HepG2 (cell line): ENCODE measurements at regions not wholly inside any gene's neighbourhood (a gene's known extent, or its start where the extent isn't known, plus 50 kb on each side); places are given as distances from the start of the nearest gene placed in this dataset.
A peak's percentile ranks its signal among the peaks of the same experiment; 100 is the strongest.

Source experiments
- ATAC-seq: fragments of 200-7000 bp; cut with Tn5 transposase; 3 replicates; pipeline ENCODE4 v1.9.1; 2020; ENCODE audit warnings: mild to moderate bottlenecking, moderate library complexity
- BruUV-seq: library from RNA; stranded (reverse); fragments of 400-500 nt; replicated peaks from 2 replicates; lab custom pipeline; 2021; lab: Mats Ljungman, UMichigan
- CTCF ChIA-PET: fragments of 300-600 bp; formaldehyde crosslinking; extraction: SDS; loops from one replicate; lab custom pipeline; 2021; ENCODE audit warnings: low total read pairs, inconsistent platforms, low intra/inter-chr PET ratio; lab: Yijun Ruan, JAX
- POLR2A ChIA-PET: fragments of 350-600 bp; sonication (Branson Sonifier 250); formaldehyde crosslinking; loops from one replicate; lab custom pipeline; 2020; ENCODE audit warnings: antibody characterized with exemption, inconsistent platforms; lab: Yijun Ruan, JAX
- DNase-seq: peaks from one replicate; pipeline ENCODE4 v3.0.0-alpha.2; 2015; ENCODE audit warnings: low spot score
- FAIRE-seq: peaks from 3 replicates; lab custom pipeline; 2011; peaks lifted over from hg19 to GRCh38; lab: Jason Lieb, UNC
- H2AFZ ChIP-seq: one replicate; pipeline ENCODE4 v1.6.1; 2011; ENCODE audit warnings: low read length, inconsistent platforms
- H3K27ac ChIP-seq: fragments of 300-600 bp; 3 replicates; pipeline ENCODE4 v1.8.0; 2011; ENCODE audit warnings: mixed run types, mild to moderate bottlenecking, mixed read lengths, low read length, inconsistent platforms; ENCODE audit not compliant: insufficient read depth; ENCODE audit errors: extremely low read length
- H3K27me3 ChIP-seq, 2 experiments: fragments of 200-600 bp in 1 of 2; 2 replicates in 1 of 2; 3 replicates in 1 of 2; pipeline versions ENCODE4 v1.6.0 to v1.8.0; 2011; ENCODE audit warnings: low read length in 2 of 2, mild to moderate bottlenecking in 2 of 2, moderate library complexity in 2 of 2, inconsistent platforms in 1 of 2; ENCODE audit not compliant: insufficient read depth in 2 of 2, control insufficient read depth in 1 of 2
- H3K36me3 ChIP-seq, 2 experiments: fragments of 200-600 bp in 1 of 2; replicated peaks in 1 of 2; 2 replicates in 1 of 2; 3 replicates in 1 of 2; pipeline versions ENCODE4 v1.5.1 to v1.8.0; 2011; ENCODE audit warnings: low read length in 2 of 2, inconsistent platforms in 1 of 2; ENCODE audit not compliant: insufficient read depth in 2 of 2, control insufficient read depth in 1 of 2
- H3K4me1 ChIP-seq: 2 replicates; pipeline ENCODE4 v1.5.1; 2012; ENCODE audit warnings: low read length, inconsistent platforms; ENCODE audit not compliant: insufficient read depth
- H3K4me2 ChIP-seq: 2 replicates; pipeline ENCODE4 v1.6.0; 2011; ENCODE audit warnings: low read depth, low read length, inconsistent platforms
- H3K4me3 ChIP-seq, 3 experiments: fragments of 200-600 bp in 1 of 3; sonication (generic), shearing (Covaris generic) in 1 of 3; replicated peaks in 1 of 3; 2 replicates each; pipeline ENCODE4 v1.5.1; 2011 to 2016; ENCODE audit warnings: low read length in 3 of 3, inconsistent platforms in 2 of 3, low read depth in 2 of 3, mild to moderate bottlenecking in 2 of 3, control low read depth in 1 of 3, mixed read lengths in 1 of 3; ENCODE audit not compliant: insufficient read depth in 1 of 3
- H3K79me2 ChIP-seq: one replicate; pipeline ENCODE4 v1.6.1; 2011; ENCODE audit warnings: low read length, inconsistent platforms; ENCODE audit not compliant: insufficient read depth
- H3K9ac ChIP-seq: 2 replicates; pipeline ENCODE4 v1.6.0; 2011; ENCODE audit warnings: mild to moderate bottlenecking, low read depth, low read length, inconsistent platforms; ENCODE audit not compliant: insufficient read depth
- H3K9me3 ChIP-seq: 2 replicates; pipeline ENCODE4 v1.5.1; 2012; ENCODE audit warnings: mild to moderate bottlenecking, low read length
- H4K20me1 ChIP-seq: 2 replicates; pipeline ENCODE4 v1.6.0; 2011; ENCODE audit warnings: inconsistent platforms, mild to moderate bottlenecking, low read length, moderate library complexity; ENCODE audit not compliant: insufficient read depth
- AGO2 ChIP-seq: fragments of 200-400 bp; formaldehyde crosslinking; optimal IDR thresholded peaks from 2 replicates; pipeline ENCODE3; 2017; ENCODE audit warnings: mild to moderate bottlenecking, low read depth, low read length, moderate library complexity
- ARID3A ChIP-seq: IDR thresholded peaks from 2 replicates; pipeline ENCODE4 v1.6.1; 2012; ENCODE audit warnings: low read depth, low read length, improper control_type of control experiment
- ATAD3A ChIP-seq: sonication (generic); formaldehyde crosslinking; IDR thresholded peaks from 2 replicates; pipeline ENCODE4 v1.4.0; 2020; ENCODE audit warnings: missing genetic modification reagents
- CEBPG ChIP-seq: IDR thresholded peaks from 2 replicates; pipeline ENCODE4 v1.6.1; 2016
- EP300 ChIP-seq, 3 experiments: sonication (generic) in 1 of 3; formaldehyde crosslinking in 1 of 3; IDR thresholded peaks; 2 replicates each; pipeline versions ENCODE4 v1.5.1 to v1.6.1; 2011 to 2020; ENCODE audit warnings: low read depth in 2 of 3, low read length in 2 of 3, borderline replicate concordance in 1 of 3, improper control_type of control experiment in 1 of 3, mild to moderate bottlenecking in 1 of 3, missing genetic modification reagents in 1 of 3, moderate library complexity in 1 of 3
- GATAD2A ChIP-seq: IDR thresholded peaks from 2 replicates; pipeline ENCODE4 v1.6.1; 2016
- GZF1 ChIP-seq: sonication (generic); formaldehyde crosslinking; IDR thresholded peaks from 2 replicates; pipeline ENCODE4 v1.5.1; 2020; ENCODE audit warnings: mild to moderate bottlenecking, missing genetic modification reagents
- HDAC1 ChIP-seq: sonication (generic); formaldehyde crosslinking; IDR thresholded peaks from 2 replicates; pipeline ENCODE4 v1.5.1; 2020; ENCODE audit warnings: mild to moderate bottlenecking, missing genetic modification reagents
- HMG20A ChIP-seq: IDR thresholded peaks from 2 replicates; pipeline ENCODE4 v1.6.1; 2016; ENCODE audit warnings: borderline replicate concordance
- HNF4A ChIP-seq: sonication (generic); formaldehyde crosslinking; IDR thresholded peaks from 2 replicates; pipeline ENCODE4 v1.4.0; 2020; ENCODE audit warnings: missing genetic modification reagents
- ISL2 ChIP-seq: sonication (generic); formaldehyde crosslinking; IDR thresholded peaks from 2 replicates; pipeline ENCODE4 v1.5.0; 2020; ENCODE audit warnings: missing genetic modification reagents
- MIXL1 ChIP-seq: IDR thresholded peaks from 2 replicates; pipeline ENCODE4 v1.6.1; 2016
- NCOA2 ChIP-seq: sonication (generic); formaldehyde crosslinking; IDR thresholded peaks from 2 replicates; pipeline ENCODE4 v1.8.0; 2022; ENCODE audit warnings: inconsistent platforms
- SCMH1 ChIP-seq: sonication (generic); formaldehyde crosslinking; IDR thresholded peaks from 2 replicates; pipeline ENCODE4 v1.9.0; 2021; ENCODE audit warnings: missing genetic modification reagents, mild to moderate bottlenecking, borderline replicate concordance
- TEAD3 ChIP-seq: optimal IDR thresholded peaks from 2 replicates; pipeline ENCODE3; 2016; ENCODE audit warnings: borderline replicate concordance
- TFDP1 ChIP-seq: IDR thresholded peaks from 2 replicates; pipeline ENCODE4 v1.6.1; 2016; ENCODE audit warnings: missing compliant biosample characterization, missing genetic modification reagents, borderline replicate concordance
- ZBTB39 ChIP-seq: sonication (generic); formaldehyde crosslinking; IDR thresholded peaks from 2 replicates; pipeline ENCODE4 v1.5.0; 2020; ENCODE audit warnings: missing genetic modification reagents
- ZNF337 ChIP-seq: sonication (generic); formaldehyde crosslinking; IDR thresholded peaks from 2 replicates; pipeline ENCODE4 v1.5.1; 2020; ENCODE audit warnings: missing genetic modification reagents, low read depth, mild to moderate bottlenecking, borderline replicate concordance
- ZNF672 ChIP-seq: sonication (generic); formaldehyde crosslinking; IDR thresholded peaks from 2 replicates; pipeline ENCODE4 v1.8.1; 2022; ENCODE audit warnings: missing genetic modification reagents
- ZNF83 ChIP-seq: sonication (generic); formaldehyde crosslinking; IDR thresholded peaks from 2 replicates; pipeline ENCODE4 v1.4.0; 2020; ENCODE audit warnings: missing genetic modification reagents, mild to moderate bottlenecking, borderline replicate concordance
- WGBS: methylation state at CpG from one replicate; pipeline ENCODE4 v1.1.6; 2017; ENCODE audit warnings: low lambda C conversion rate; 5-methylcytosine and 5-hydroxymethylcytosine counted together
- in situ Hi-C: cut with HindIII; loops from 2 replicates; pipeline ENCODE4 v1.10.0; 2017; ENCODE audit warnings: low pct_unique_long_range_greater_than_20kb; ENCODE audit not compliant: extremely low pct_ligation_motif_present
- intact Hi-C: fragments of 100-400 bp; cut with micrococcal nuclease; formaldehyde crosslinking; loops from one replicate; pipeline ENCODE4 v1.10.0; 2022; ENCODE audit not compliant: unreplicated experiment

- WGBS = 24% methylated on average over 4 of the region's 4 CpGs
- H2AFZ ChIP-seq = no peak overlapping the region
- peak overlapping the region; percentile 31 for H3K27ac ChIP-seq
- TF ChIP-seq HMG20A = peak; percentile 81; the same call in 1 of the 2 replicates
- TF ChIP-seq HNF4A (CRISPR knock-in tag) = peak; percentile 70
- TF ChIP-seq EP300 (IDR thresholded peaks at IDR 0.05; ENCODE audit: low read depth in 2 of 2, low read length in 2 of 2) = peak in 1 of 2 experiments; percentile 58; a peak in 1 of 4 replicates
- TF ChIP-seq EP300 (CRISPR knock-in tag; IDR thresholded peaks at IDR 0.05; ENCODE audit: borderline replicate concordance) = no peak
- no peak for TF ChIP-seq ZBTB39 (CRISPR knock-in tag)
- no peak for TF ChIP-seq ZNF672 (CRISPR knock-in tag)
- no peak for TF ChIP-seq SCMH1
- peak; percentile 70 for TF ChIP-seq CEBPG (CRISPR knock-in tag)
- TF ChIP-seq GATAD2A (CRISPR knock-in tag) = peak; percentile 74
- TF ChIP-seq AGO2 = no peak
- TF ChIP-seq GZF1 (CRISPR knock-in tag) = no peak
- 0 out of 2 replicates have a peak, but pooled peaks have one; percentile 44 for TF ChIP-seq NCOA2 (CRISPR knock-in tag)
- TF ChIP-seq TEAD3 (CRISPR knock-in tag) = no peak
- TF ChIP-seq MIXL1 (CRISPR knock-in tag) = peak; percentile 67; the same call in 1 of the 2 replicates
- TF ChIP-seq ZNF83 (CRISPR knock-in tag) = no peak
- TF ChIP-seq ISL2 = peak; percentile 50; the same call in 1 of the 2 replicates
- TF ChIP-seq ARID3A = 0 out of 2 replicates have a peak, but pooled peaks have one; percentile 51
- TF ChIP-seq ATAD3A = no peak
- no peak for TF ChIP-seq TFDP1
- TF ChIP-seq HDAC1 (CRISPR knock-in tag) = no peak
- TF ChIP-seq ZNF337 (CRISPR knock-in tag) = no peak
These were observed 341.5 kb upstream of the ETAA1 start for GRCh38 chr2:67055387-67056304.

More at GRCh38 chr2:67055387-67056304, 341.5 kb upstream of the ETAA1 start:
- Histone ChIP-seq H3K9ac (no peak overlapping the region), H3K4me1 (peaks cover 39% of the 10 kb centered on the region), H3K4me3 (no peak overlapping the region), H3K79me2 (no peaks in the 10 kb centered on the region), H3K4me2 (no peak overlapping the region), H4K20me1 (no peaks in the 10 kb centered on the region), H3K9me3 (peaks cover 63% of the 10 kb centered on the region; the same call in 1 of the 2 replicates), H3K36me3 (no peaks in the 10 kb centered on the region), H3K27me3 (no peaks in the 10 kb centered on the region)
- ChIA-PET CTCF (no interaction called here), POLR2A (no interaction called here)
- no peak for FAIRE-seq
- BruUV-seq = no TSS peak
- peak; percentile 10 for DNase-seq
- in situ Hi-C loops (no loop called here), intact Hi-C loops (no loop called here)
- peak; percentile 41; the same call in 1 of the 3 replicates for ATAC-seq
